GM12878 (cell line): ENCODE measurements at regions not wholly inside any gene's neighbourhood (a gene's known extent, or its start where the extent isn't known, plus 50 kb on each side); places are given as distances from the start of the nearest gene placed in this dataset.

Experiments used
- BHLHE40 ChIP-seq, 2 experiments: fragments of 450-650 bp in 1 of 2; IDR thresholded peaks; 2 replicates each; pipeline ENCODE4 v1.6.1; 2011 to 2017; ENCODE audit warnings: low read depth in 2 of 2, borderline replicate concordance in 1 of 2, improper control_type of control experiment in 1 of 2, low read length in 1 of 2, mild to moderate bottlenecking in 1 of 2
- CHD2 ChIP-seq: IDR thresholded peaks from 2 replicates; pipeline ENCODE4 v1.6.1; 2011; ENCODE audit warnings: low read depth, low read length, improper control_type of control experiment, borderline replicate concordance
- EZH2 ChIP-seq: IDR thresholded peaks from 2 replicates; pipeline ENCODE4 v1.6.1; 2012; ENCODE audit warnings: low read depth, mild to moderate bottlenecking, control low read depth, inconsistent platforms, low read length, borderline replicate concordance; ENCODE audit not compliant: control insufficient read depth
- FOXK2 ChIP-seq: fragments of 450-650 bp; IDR thresholded peaks from 2 replicates; pipeline ENCODE4 v1.6.1; 2017; ENCODE audit warnings: mild to moderate bottlenecking, moderate library complexity
- NFIC ChIP-seq: IDR thresholded peaks from 2 replicates; pipeline ENCODE4 v1.6.1; 2012; ENCODE audit warnings: low read depth, mild to moderate bottlenecking, inconsistent platforms, low read length, moderate library complexity
- SIN3A ChIP-seq: IDR thresholded peaks from 2 replicates; pipeline ENCODE4 v1.6.1; 2012; ENCODE audit warnings: low read depth, low read length, improper control_type of control experiment
- TARDBP ChIP-seq: IDR thresholded peaks from 2 replicates; pipeline ENCODE4 v1.6.1; 2016; ENCODE audit warnings: borderline replicate concordance
- TCF7 ChIP-seq: IDR thresholded peaks from 2 replicates; pipeline ENCODE4 v1.6.1; 2014; ENCODE audit warnings: antibody characterized with exemption, borderline replicate concordance
- ZBED1 ChIP-seq: IDR thresholded peaks from 2 replicates; pipeline ENCODE4 v1.6.1; 2016; ENCODE audit warnings: borderline replicate concordance
- ZNF217 ChIP-seq: fragments of 450-650 bp; IDR thresholded peaks from 2 replicates; pipeline ENCODE4 v1.6.1; 2017; ENCODE audit warnings: antibody characterized with exemption, mild to moderate bottlenecking
- TF ChIP-seq, protein P1 (sequence below), 3 experiments: IDR thresholded peaks in 2 of 3; conservative IDR thresholded peaks in 1 of 3; 2 replicates each; pipeline ENCODE4 v1.5.1; 2011; ENCODE audit warnings: low read depth in 3 of 3, low read length in 3 of 3, mild to moderate bottlenecking in 3 of 3, control low read depth in 2 of 3, moderate library complexity in 2 of 3, inconsistent platforms in 1 of 3, mixed read lengths in 1 of 3; ENCODE audit not compliant: control insufficient read depth in 2 of 3, insufficient read depth in 1 of 3; ENCODE audit errors: extremely low read depth in 1 of 3

DNA sequence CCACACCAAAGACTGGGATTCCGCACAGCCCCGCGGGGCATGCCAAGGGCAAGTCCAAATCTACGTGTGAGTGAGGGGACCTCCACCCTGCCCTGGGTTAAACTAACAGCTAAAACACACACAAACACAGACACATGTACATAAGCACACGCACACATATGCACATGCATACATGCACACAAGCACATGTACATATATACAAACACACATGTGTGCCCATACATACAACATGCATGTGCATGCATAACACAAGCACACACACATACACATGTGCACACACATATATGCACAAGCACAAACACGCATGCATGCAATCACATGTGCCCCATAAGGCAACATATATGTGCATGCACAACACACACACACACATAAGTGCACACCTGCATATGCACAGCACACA lies 136.7 kb downstream of the SOX1 start:
- TF ChIP-seq EZH2 (no peak), SIN3A (no peak), TCF7 (no peak), NFIC (no peak), CHD2 (no peak), ZNF217 (no peak), FOXK2 (no peak), TARDBP (no peak), ZBED1 (no peak), BHLHE40 (IDR thresholded peaks at IDR 0.05; ENCODE audit: borderline replicate concordance in 1 of 2, low read depth in 2 of 2, low read length in 1 of 2) (no peak)
- TF ChIP-seq, protein P1, sequence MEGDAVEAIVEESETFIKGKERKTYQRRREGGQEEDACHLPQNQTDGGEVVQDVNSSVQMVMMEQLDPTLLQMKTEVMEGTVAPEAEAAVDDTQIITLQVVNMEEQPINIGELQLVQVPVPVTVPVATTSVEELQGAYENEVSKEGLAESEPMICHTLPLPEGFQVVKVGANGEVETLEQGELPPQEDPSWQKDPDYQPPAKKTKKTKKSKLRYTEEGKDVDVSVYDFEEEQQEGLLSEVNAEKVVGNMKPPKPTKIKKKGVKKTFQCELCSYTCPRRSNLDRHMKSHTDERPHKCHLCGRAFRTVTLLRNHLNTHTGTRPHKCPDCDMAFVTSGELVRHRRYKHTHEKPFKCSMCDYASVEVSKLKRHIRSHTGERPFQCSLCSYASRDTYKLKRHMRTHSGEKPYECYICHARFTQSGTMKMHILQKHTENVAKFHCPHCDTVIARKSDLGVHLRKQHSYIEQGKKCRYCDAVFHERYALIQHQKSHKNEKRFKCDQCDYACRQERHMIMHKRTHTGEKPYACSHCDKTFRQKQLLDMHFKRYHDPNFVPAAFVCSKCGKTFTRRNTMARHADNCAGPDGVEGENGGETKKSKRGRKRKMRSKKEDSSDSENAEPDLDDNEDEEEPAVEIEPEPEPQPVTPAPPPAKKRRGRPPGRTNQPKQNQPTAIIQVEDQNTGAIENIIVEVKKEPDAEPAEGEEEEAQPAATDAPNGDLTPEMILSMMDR (IDR thresholded peaks at IDR 0.05 in 2 of 3, conservative IDR thresholded peaks at IDR 0.05 in 1 of 3; ENCODE audit: control insufficient read depth in 2 of 3, extremely low read depth in 1 of 3, insufficient read depth in 1 of 3, low read depth in 3 of 3, low read length in 3 of 3): no peak
